ENCODE measurements at regions not wholly inside any gene's neighbourhood (a gene's known extent, or its start where the extent isn't known, plus 50 kb on each side); places are given as distances from the start of the nearest gene placed in this dataset.

- Histone ChIP-seq H3K27ac (no peak overlapping the region), H3K36me3 (no peaks in the 10 kb centered on the region), H3K9me3 (no peaks in the 10 kb centered on the region), H3K4me1 (no peaks in the 10 kb centered on the region), H3K4me3 (no peak overlapping the region), H3K27me3 (ENCODE audit: low read depth) (peaks cover 18% of the 10 kb centered on the region)
- ATAC-seq (no peak), DNase-seq (no peak)
- no peak for TF ChIP-seq CTCF (IDR thresholded peaks at IDR 0.05)
- intact Hi-C loops (cut with DNase I): no loop called here
These were observed 313.4 kb upstream of the C1orf174 start for GRCh38 chr1:4213366-4213973.

- Histone ChIP-seq H3K36me3 (no peaks in the 10 kb centered on the region), H3K9me3 (no peaks in the 10 kb centered on the region), H3K4me3 (no peak overlapping the region), H3K27ac (no peak overlapping the region), H3K27me3 (ENCODE audit: low read depth) (peaks cover 21% of the 10 kb centered on the region), H3K4me1 (no peaks in the 10 kb centered on the region)
- DNase-seq: no peak
- no peak for ATAC-seq
- no peak for TF ChIP-seq CTCF (IDR thresholded peaks at IDR 0.05)
- intact Hi-C loops (cut with DNase I): no loop called here
These were observed 314.8 kb upstream of the C1orf174 start for GRCh38 chr1:4214826-4215225.

- H3K4me1 ChIP-seq: no peaks in the 10 kb centered on the region
- intact Hi-C loops (cut with DNase I): no loop called here
- no peak overlapping the region for H3K27ac ChIP-seq
- ATAC-seq (no peak), DNase-seq (no peak)
- TF ChIP-seq CTCF (IDR thresholded peaks at IDR 0.05): no peak
- H3K9me3 ChIP-seq: no peaks in the 10 kb centered on the region
- H3K4me3 ChIP-seq: no peak overlapping the region
- H3K36me3 ChIP-seq: no peaks in the 10 kb centered on the region
- peaks cover 15% of the 10 kb centered on the region for H3K27me3 ChIP-seq (ENCODE audit: low read depth)
These were observed 315.3 kb upstream of the C1orf174 start for GRCh38 chr1:4215391-4215790.

- Histone ChIP-seq H3K27me3 (ENCODE audit: low read depth) (peaks cover 13% of the 10 kb centered on the region), H3K9me3 (no peaks in the 10 kb centered on the region), H3K36me3 (no peaks in the 10 kb centered on the region), H3K27ac (no peak overlapping the region), H3K4me3 (no peak overlapping the region), H3K4me1 (no peaks in the 10 kb centered on the region)
- DNase-seq (no peak), ATAC-seq (no peak)
- TF ChIP-seq CTCF (IDR thresholded peaks at IDR 0.05): no peak
- intact Hi-C loops (cut with DNase I): no loop called here
These were observed 316.2 kb upstream of the C1orf174 start for GRCh38 chr1:4216231-4216630.

- Histone ChIP-seq H3K27me3 (ENCODE audit: low read depth) (peaks cover 12% of the 10 kb centered on the region), H3K4me1 (no peaks in the 10 kb centered on the region), H3K4me3 (no peak overlapping the region), H3K27ac (no peak overlapping the region), H3K36me3 (no peaks in the 10 kb centered on the region), H3K9me3 (no peaks in the 10 kb centered on the region)
- DNase-seq (no peak), ATAC-seq (no peak)
- intact Hi-C loops (cut with DNase I): no loop called here
- TF ChIP-seq CTCF (IDR thresholded peaks at IDR 0.05): no peak
These were observed 318.5 kb upstream of the C1orf174 start for GRCh38 chr1:4218619-4219018.

- Histone ChIP-seq H3K9me3 (no peaks in the 10 kb centered on the region), H3K27me3 (ENCODE audit: low read depth) (peaks cover 12% of the 10 kb centered on the region), H3K4me3 (no peak overlapping the region), H3K27ac (no peak overlapping the region), H3K4me1 (no peaks in the 10 kb centered on the region), H3K36me3 (no peaks in the 10 kb centered on the region)
- intact Hi-C loops (cut with DNase I): no loop called here
- DNase-seq (no peak), ATAC-seq (no peak)
- no peak for TF ChIP-seq CTCF (IDR thresholded peaks at IDR 0.05)
These were observed 319.0 kb upstream of the C1orf174 start for GRCh38 chr1:4219111-4219510.

All from lower lobe of right lung (tissue), 2 donors.